ENCODE measurements at regions not wholly inside any gene's neighbourhood (a gene's known extent, or its start where the extent isn't known, plus 50 kb on each side); places are given as distances from the start of the nearest gene placed in this dataset.

DNA sequence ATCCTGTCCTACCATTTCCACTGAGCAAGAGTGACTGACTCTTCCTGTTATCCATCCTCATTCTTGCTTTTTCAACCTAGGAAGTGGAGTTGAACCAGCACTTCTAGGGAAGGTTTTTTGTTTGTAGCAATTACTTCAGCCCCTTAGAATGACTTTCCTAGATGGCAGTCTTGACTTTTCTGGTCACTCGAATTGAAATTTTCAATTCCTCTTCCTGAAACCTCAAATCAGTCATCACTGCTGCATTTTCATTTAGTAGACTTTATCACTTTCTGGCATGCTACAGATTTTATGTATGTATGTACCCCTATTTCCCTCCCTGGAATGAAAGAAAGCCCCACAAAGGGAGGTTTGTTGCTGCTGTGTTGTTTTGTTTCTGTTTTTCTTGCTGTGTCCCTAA, 915.9 kb downstream of the PCDH17 start:
- TF ChIP-seq POLR2AphosphoS5 (IDR thresholded peaks at IDR 0.05; ENCODE audit: low read depth, low read length) = no peak
- no peak for TF ChIP-seq POLR2A (IDR thresholded peaks at IDR 0.05; ENCODE audit: low read depth, low read length)
- TF ChIP-seq TAF1 (IDR thresholded peaks at IDR 0.05; ENCODE audit: borderline replicate concordance, low read depth, low read length) = no peak

All from GM12892 (cell line).